Cardiac fibroblast (primary cell): ENCODE measurements at regions not wholly inside any gene's neighbourhood (a gene's known extent, or its start where the extent isn't known, plus 50 kb on each side); places are given as distances from the start of the nearest gene placed in this dataset.

Source experiments
- DNase-seq, 2 donors: peaks; one replicate each; pipeline versions ENCODE4 v3.0.0 to v3.0.0-alpha.2; 2010; ENCODE audit warnings: low read depth in 2 of 2
- H3K4me3 ChIP-seq, 2 donors: replicated peaks in 1 of 2; 1 replicate in 1 of 2; 2 replicates in 1 of 2; pipeline ENCODE4 v1.5.1; 2011; ENCODE audit warnings: low read depth in 2 of 2, low read length in 2 of 2, mild to moderate bottlenecking in 2 of 2, moderate library complexity in 1 of 2
- CTCF ChIP-seq: IDR thresholded peaks from one replicate; pipeline ENCODE4 v1.5.1; 2011; ENCODE audit warnings: low read depth, mild to moderate bottlenecking, low read length, inconsistent platforms

- peak; percentile 66 to 87 for DNase-seq
- peak; percentile 44 for TF ChIP-seq CTCF
- H3K4me3 ChIP-seq: no peak overlapping the region
Measured at GRCh38 chr1:82565146-82565545, 764.4 kb downstream of the ADGRL2 start.

GRCh38 chr1:82564333-82564732 is 763.6 kb downstream of the ADGRL2 start:
- TF ChIP-seq CTCF: no peak
- peak in 1 of 2 donors; percentile 0 for DNase-seq
- H3K4me3 ChIP-seq: no peak overlapping the region

GRCh38 chr1:82562448-82562847 is 761.7 kb downstream of the ADGRL2 start:
- DNase-seq: no peak
- TF ChIP-seq CTCF: no peak
- no peak overlapping the region for H3K4me3 ChIP-seq

- DNase-seq: no peak
- TF ChIP-seq CTCF: no peak
- H3K4me3 ChIP-seq: no peak overlapping the region
Measured at GRCh38 chr1:82560566-82560965, 759.8 kb downstream of the ADGRL2 start.

GRCh38 chr1:82555501-82555900 is 754.8 kb downstream of the ADGRL2 start:
- TF ChIP-seq CTCF: no peak
- H3K4me3 ChIP-seq: no peak overlapping the region
- DNase-seq: no peak

- no peak for TF ChIP-seq CTCF
- no peak for DNase-seq
- no peak overlapping the region for H3K4me3 ChIP-seq
Measured at GRCh38 chr1:82549841-82550240, 749.1 kb downstream of the ADGRL2 start.

- no peak for TF ChIP-seq CTCF
- peak in 1 of 2 donors; percentile 51 for DNase-seq
- H3K4me3 ChIP-seq: no peak overlapping the region
Measured at GRCh38 chr1:82542766-82543165, 742.0 kb downstream of the ADGRL2 start.
